Left forelimb (tissue), 1 donor: ENCODE measurements at regions not wholly inside any gene's neighbourhood (a gene's known extent, or its start where the extent isn't known, plus 50 kb on each side); places are given as distances from the start of the nearest gene placed in this dataset.
"Not testable (repeated sequence)": the region's sequence is repeated elsewhere in the genome, so short reads cannot be mapped to it uniquely, and the experiment has no call there.

ENCODE experiments used
- DNase-seq: peaks from one replicate; pipeline ENCODE4 v3.0.0-alpha.2; 2018; ENCODE audit warnings: low spot score

- DNase-seq = no peak
These were observed 442.7 kb downstream of the MIAT start for GRCh38 chr22:27099946-27100722.

- peak; percentile 72 for DNase-seq
These were observed 443.4 kb downstream of the MIAT start for GRCh38 chr22:27100789-27101188.

- no peak for DNase-seq
These were observed 443.9 kb downstream of the MIAT start for GRCh38 chr22:27101288-27101687.

- DNase-seq = no peak
These were observed 447.1 kb downstream of the MIAT start for GRCh38 chr22:27104449-27104848.

GRCh38 chr22:27105142-27106025, 448.0 kb downstream of the MIAT start:
- no peak for DNase-seq

- no peak for DNase-seq
These were observed 449.6 kb downstream of the MIAT start for GRCh38 chr22:27106985-27107384.

- no peak for DNase-seq
These were observed 450.0 kb downstream of the MIAT start for GRCh38 chr22:27107386-27107785.

- DNase-seq = no peak
These were observed 450.4 kb downstream of the MIAT start for GRCh38 chr22:27107824-27108223.

- DNase-seq = no peak
These were observed 451.2 kb downstream of the MIAT start for GRCh38 chr22:27108425-27109114.

- not testable (repeated sequence) for DNase-seq
These were observed 452.0 kb downstream of the MIAT start for GRCh38 chr22:27109406-27109805.

GRCh38 chr22:27110665-27111451, 453.5 kb downstream of the MIAT start:
- DNase-seq = no peak

- DNase-seq = no peak
These were observed 454.6 kb downstream of the MIAT start for GRCh38 chr22:27111796-27112672.

GRCh38 chr22:27113211-27113635, 455.8 kb downstream of the MIAT start:
- DNase-seq = no peak

GRCh38 chr22:27113641-27114040, 456.3 kb downstream of the MIAT start:
- no peak for DNase-seq

GRCh38 chr22:27114186-27114585, 456.8 kb downstream of the MIAT start:
- DNase-seq = no peak

GRCh38 chr22:27115410-27115809, 458.0 kb downstream of the MIAT start:
- no peak for DNase-seq

- DNase-seq = no peak
These were observed 458.4 kb downstream of the MIAT start for GRCh38 chr22:27115816-27116256.

- no peak for DNase-seq
These were observed 459.1 kb downstream of the MIAT start for GRCh38 chr22:27116312-27117086.

- no peak for DNase-seq
These were observed 462.6 kb downstream of the MIAT start for GRCh38 chr22:27120036-27120435.

GRCh38 chr22:27122574-27122973, 465.2 kb downstream of the MIAT start:
- no peak for DNase-seq
